GM13976 (cell line): ENCODE measurements at regions not wholly inside any gene's neighbourhood (a gene's known extent, or its start where the extent isn't known, plus 50 kb on each side); places are given as distances from the start of the nearest gene placed in this dataset.

Source experiments
- DNase-seq: peaks from one replicate; pipeline ENCODE4 v3.0.0; 2012; ENCODE audit warnings: low spot score
- in situ Hi-C: fragments of 300-500 bp; cut with MboI; formaldehyde crosslinking; loops from one replicate; pipeline ENCODE4 v1.12.0; 2022; ENCODE audit warnings: low sequenced_read_pairs, mixed read lengths, inconsistent platforms; ENCODE audit not compliant: unreplicated experiment
- TF ChIP-seq, protein P1 (sequence below): IDR thresholded peaks from 2 replicates; pipeline ENCODE4 v1.5.1; 2012; ENCODE audit warnings: borderline replicate concordance, mild to moderate bottlenecking; ENCODE audit not compliant: insufficient read depth; ENCODE audit errors: extremely low read depth, missing control alignments, control extremely low read depth

DNA sequence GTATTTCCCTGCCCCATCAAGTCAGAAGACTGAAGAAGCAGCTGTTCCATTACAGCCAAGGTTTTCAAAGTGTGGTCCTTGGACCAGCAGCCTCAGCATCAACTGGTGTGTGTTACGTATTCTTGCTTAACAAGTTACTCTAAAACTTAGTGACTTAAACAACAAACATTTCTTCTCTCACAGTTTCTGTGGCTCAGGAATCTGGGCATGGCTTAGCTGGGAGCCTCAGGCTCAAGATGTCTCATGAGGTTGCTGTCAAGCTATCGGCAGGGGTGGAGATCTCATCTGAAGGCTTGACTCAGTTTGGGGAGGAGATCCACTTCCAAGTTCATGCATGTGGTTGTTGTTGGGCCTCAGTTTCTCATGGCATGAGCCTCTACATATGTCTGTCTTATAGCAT is 174.5 kb downstream of the KTN1 start:
- in situ Hi-C loops: no loop called here
- DNase-seq: no peak
- TF ChIP-seq, protein P1, sequence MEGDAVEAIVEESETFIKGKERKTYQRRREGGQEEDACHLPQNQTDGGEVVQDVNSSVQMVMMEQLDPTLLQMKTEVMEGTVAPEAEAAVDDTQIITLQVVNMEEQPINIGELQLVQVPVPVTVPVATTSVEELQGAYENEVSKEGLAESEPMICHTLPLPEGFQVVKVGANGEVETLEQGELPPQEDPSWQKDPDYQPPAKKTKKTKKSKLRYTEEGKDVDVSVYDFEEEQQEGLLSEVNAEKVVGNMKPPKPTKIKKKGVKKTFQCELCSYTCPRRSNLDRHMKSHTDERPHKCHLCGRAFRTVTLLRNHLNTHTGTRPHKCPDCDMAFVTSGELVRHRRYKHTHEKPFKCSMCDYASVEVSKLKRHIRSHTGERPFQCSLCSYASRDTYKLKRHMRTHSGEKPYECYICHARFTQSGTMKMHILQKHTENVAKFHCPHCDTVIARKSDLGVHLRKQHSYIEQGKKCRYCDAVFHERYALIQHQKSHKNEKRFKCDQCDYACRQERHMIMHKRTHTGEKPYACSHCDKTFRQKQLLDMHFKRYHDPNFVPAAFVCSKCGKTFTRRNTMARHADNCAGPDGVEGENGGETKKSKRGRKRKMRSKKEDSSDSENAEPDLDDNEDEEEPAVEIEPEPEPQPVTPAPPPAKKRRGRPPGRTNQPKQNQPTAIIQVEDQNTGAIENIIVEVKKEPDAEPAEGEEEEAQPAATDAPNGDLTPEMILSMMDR: no peak

DNA sequence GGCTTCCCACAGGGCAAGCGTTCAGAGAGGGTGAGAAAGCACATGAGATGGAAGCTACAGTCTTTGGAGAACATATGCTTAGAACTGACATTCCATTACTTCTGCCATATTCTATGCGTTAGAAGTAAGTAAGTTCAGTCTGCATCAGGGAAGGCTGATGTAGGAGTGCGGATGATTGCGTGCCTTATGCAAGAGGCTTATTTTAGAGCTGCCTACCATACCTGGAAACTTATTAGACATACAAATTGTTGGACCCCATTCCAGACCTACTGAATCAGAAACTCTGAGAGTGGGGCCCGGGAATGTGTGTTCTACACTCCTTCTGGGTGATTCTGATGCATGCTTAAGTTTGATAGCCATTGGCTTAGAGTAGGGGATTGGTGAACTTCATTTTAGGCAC is 174.9 kb downstream of the KTN1 start:
- TF ChIP-seq, protein P1: no peak
- no peak for DNase-seq
- in situ Hi-C loops: no loop called here

DNA sequence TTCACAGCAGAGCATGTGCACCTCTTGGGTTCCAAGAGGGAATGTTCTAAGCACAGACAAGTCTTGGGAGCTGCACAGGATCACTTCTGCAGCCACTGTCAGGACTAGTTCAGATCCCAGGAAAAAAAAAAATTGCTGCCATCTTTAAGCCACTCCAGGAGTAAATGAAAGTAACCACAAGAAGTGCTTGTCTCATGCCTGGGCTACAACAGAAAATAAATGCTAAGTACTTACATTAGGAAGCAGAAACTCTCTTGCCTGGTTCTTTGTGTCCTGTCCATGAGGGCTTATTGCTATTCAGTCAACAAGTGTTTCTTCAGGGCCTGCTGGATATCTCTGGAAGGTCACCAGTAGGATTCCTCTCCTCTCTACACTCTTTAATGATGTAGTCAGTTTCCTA is 176.1 kb downstream of the KTN1 start:
- TF ChIP-seq, protein P1: no peak
- in situ Hi-C loops: no loop called here
- DNase-seq: no peak

DNA sequence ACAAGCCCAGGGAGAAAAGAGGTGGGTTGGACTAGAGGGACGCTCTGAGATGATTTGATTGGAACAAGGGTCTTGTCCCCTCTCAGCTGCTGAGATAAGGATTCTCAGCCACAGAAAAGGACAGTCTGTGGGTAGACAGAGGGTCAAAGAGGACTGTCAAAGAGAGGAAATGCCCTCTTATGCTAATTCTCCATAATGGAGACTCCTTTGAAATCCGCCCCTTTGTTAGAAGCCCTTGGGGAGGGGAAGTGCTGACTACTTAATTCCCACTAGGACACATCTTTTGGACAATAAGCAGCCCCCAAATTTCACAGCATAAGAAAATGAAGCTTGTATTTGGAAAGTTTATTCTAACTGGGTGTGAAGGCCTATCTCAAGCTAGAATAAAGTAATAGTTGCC is 176.6 kb downstream of the KTN1 start:
- in situ Hi-C loops: no loop called here
- TF ChIP-seq, protein P1: no peak
- no peak for DNase-seq

DNA sequence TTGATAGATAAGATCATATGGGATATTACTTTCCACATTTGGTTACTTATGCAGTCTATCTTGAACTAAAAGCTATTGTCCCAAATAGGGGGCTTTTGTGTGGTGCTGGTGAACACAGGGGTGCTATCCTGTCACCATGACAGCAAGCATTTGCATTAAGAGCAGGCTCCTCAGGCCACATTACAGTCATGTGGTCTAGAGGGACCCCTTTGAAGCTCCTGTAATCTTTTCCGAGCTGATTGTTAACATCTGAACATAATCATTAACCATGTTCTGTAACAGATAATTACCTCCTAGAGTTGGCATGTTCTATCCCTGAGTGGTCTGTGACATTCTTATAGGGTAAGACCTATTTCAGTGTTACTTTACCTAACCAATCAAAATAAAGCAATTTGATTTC is 178.8 kb downstream of the KTN1 start:
- no peak for DNase-seq
- TF ChIP-seq, protein P1: no peak
- in situ Hi-C loops: no loop called here

DNA sequence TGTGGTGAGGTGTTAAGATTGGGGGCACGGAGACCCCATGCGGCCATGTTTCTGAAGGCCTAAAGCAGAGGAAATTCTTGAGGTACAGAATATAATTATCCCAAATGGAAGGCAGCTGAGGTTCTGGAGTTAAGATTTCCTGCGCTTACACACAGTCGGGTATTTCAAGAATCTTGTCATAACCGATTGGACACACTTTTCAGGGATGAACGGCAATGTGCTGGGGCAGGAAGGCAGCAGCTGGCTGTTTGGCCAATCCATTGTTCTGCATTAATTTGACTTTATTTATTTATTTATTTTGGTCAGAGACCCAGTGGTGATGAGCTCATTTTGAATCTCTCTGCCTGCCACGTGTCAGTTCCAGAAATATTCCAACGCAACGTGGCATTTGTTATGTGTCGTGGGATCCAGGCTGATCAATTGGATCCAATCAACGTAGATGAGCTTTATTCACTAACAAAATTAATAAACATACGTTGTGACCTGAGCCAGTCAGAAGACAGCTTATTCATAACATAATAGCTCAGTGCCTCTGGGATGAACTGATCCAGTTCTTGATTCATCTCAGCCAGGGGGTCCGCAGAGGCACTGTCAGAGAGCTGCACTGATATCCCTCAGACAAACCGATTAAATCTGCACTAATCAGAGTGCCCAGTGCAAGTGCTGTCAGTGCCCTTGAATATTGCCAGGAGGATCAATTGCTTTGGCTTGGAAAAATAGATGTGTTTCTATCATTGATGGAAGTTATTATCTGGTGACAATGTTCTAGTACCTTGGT is 181.0 kb downstream of the KTN1 start:
- no peak for DNase-seq
- in situ Hi-C loops: no loop called here
- TF ChIP-seq, protein P1: no peak
